ENCODE measurements at regions not wholly inside any gene's neighbourhood (a gene's known extent, or its start where the extent isn't known, plus 50 kb on each side); places are given as distances from the start of the nearest gene placed in this dataset.

DNA sequence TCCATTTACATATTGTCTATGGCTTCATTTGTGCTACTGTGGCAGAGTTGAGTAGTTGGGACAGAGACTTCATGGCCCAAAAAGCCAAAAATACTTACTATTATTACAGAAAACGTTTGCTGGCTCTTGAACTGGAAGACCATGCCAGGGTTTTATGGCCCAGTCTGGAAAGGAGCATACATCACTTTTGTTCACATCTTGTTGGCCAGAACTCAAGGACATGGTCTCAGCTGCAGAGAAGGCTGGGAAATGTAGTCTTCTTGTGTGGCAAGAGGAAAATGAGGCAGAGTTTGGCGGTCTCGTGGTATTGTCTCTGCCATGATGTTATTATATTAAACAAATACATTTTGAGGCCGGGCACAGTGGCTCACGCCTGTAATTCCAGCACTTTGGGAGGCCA, 509.6 kb downstream of the MED13L start:
- no peak for TF ChIP-seq GATA2 (IDR thresholded peaks at IDR 0.05; ENCODE audit: low read depth, low read length)
- TF ChIP-seq GATA3 (IDR thresholded peaks at IDR 0.05; ENCODE audit: low read depth, low read length): no peak

DNA sequence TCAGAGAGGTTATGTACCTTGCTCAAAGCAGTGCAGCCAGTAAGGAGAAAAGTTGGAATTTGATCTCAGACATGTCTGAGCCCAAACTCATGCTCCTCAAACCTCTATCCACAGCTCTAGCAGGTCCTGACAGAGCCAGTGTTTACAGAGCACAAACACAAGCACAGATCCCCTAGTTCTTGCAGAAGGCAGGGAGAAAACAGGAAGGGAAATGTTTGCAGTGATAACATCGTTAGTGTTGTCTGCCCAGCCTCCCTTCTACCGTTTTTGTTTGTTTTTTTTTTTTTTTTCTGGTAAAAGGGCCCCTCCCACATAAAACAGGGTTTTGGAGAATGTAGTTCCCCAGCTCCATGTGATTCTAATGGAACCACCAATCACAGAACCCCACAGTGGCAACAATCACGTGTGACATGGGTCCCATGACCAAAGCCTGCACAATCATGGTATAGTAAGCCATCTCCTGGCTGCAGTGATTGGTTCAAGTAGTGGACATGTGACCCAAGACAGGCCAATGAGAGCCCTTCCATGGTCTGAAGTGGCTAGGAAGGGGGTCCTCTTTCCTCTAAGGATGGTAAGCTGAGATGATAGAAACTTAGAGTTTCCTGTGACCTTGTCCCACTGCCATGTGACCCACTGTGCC, 513.4 kb downstream of the MED13L start:
- TF ChIP-seq GATA2 (IDR thresholded peaks at IDR 0.05; ENCODE audit: low read depth, low read length) (no peak), GATA3 (IDR thresholded peaks at IDR 0.05; ENCODE audit: low read depth, low read length) (no peak)

DNA sequence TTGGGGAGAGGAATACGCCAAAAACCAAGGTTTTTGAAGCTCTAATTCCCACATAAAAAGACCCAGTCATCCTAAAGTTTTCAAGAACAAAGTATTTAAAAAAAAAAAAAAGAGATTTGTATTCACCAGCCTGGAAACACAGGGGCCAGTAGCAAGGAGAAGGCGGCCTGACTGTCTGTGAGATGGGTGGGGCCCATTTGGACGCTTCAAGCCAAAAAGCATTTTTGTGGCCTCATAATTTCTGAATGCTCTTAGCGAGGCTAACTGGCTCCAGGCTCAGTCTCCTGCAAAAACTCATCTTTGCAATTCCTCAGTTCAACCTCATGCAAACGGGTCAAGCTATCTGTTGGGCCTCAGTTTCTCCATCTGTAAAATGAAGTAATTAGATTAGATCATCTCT, 514.1 kb downstream of the MED13L start:
- TF ChIP-seq GATA3 (IDR thresholded peaks at IDR 0.05; ENCODE audit: low read depth, low read length) (no peak), GATA2 (IDR thresholded peaks at IDR 0.05; ENCODE audit: low read depth, low read length) (no peak)

DNA sequence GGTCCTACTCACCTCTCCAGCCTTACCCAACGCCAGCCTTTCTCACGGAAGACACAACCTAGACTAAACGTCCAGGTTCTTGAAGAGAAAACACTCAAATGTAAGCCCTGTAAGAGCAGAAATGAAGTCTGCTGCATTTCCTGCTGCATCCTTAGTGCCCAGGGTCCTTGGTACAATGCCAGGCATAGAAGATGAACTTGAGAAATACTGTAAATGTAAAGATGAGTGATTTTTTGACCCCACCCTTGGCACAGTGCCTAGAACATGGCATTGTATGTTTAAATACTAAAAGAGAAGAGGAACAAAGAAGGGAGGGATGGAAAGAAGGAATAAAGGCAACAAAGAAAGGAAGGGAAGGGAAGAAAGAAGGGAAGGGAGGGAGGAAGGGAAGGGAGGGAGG, 514.6 kb downstream of the MED13L start:
- TF ChIP-seq GATA3 (IDR thresholded peaks at IDR 0.05; ENCODE audit: low read depth, low read length) (no peak), GATA2 (IDR thresholded peaks at IDR 0.05; ENCODE audit: low read depth, low read length) (no peak)

DNA sequence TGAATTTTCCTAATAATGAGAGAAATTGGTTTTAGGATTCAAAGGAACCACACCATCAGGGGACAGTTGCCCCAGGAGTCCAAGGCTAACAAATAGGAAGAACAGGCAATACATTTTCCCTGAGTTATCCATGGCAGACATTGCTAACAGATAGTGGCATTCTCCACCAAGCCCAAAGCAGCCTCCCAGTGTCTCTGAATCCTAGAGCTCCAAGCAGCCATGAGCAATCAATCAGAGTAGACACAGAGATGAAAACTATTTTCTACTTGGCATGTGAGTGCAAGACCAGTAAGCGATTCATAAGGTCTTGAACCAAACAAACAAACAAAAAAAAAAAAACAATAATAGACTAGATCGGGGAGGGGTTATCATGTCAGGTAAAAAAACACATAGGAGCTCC, 515.7 kb downstream of the MED13L start:
- TF ChIP-seq GATA2 (IDR thresholded peaks at IDR 0.05; ENCODE audit: low read depth, low read length): no peak
- no peak for TF ChIP-seq GATA3 (IDR thresholded peaks at IDR 0.05; ENCODE audit: low read depth, low read length)

DNA sequence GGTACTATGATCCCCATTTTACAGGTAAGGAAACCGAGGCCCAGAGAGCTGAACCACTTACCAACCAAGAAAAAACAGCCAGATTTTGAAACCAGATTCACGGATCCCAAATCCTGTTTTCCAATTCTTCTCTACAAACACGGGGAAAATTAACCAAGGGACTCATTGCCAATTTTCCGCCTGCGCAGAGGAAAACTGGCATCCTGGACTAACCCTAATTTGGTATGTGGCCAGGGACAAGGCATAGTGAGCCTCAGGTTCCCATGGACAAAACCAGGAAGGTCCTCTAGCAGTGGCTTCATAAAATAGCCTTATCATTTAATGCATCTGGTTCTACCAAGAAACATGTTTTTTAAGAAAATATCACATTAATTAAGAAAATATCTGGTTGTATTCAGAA, 517.3 kb downstream of the MED13L start:
- TF ChIP-seq GATA2 (IDR thresholded peaks at IDR 0.05; ENCODE audit: low read depth, low read length): no peak
- TF ChIP-seq GATA3 (IDR thresholded peaks at IDR 0.05; ENCODE audit: low read depth, low read length): no peak

DNA sequence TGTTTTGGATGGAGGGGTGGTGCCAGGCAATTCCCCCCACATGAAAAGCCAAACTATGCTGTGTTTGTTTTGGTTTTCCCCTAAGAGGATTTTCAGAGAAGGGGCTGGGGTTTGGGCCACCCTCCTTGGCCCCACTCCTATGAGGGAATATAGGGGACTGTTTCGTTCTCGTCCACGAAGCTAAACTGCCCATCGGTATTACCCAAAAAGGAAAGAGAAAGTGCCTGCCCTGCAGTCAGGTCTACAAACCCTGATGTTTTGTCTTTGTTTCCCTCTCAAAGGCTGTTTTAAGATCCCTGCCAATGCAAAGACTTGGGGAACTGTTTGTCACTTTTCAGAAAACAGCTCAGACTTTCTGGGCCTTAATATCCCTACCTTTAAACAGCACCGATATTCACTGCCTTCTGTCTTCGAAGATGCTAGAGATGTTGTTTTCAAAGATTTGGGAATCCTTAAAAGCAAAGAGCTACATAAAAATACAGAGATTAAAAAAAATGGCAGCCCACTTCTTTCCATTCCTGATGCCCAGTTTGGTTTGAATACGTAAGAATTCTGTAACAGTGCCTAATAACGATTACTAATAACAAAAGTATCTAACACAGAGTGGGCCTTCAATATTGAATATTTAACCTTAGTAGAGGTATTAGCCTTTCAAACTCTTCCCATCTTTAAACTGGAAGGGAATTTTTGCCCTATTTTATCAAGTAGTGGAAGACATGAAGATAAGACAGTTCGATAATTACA, 518.4 kb downstream of the MED13L start:
- TF ChIP-seq GATA2 (IDR thresholded peaks at IDR 0.05; ENCODE audit: low read depth, low read length) (no peak), GATA3 (IDR thresholded peaks at IDR 0.05; ENCODE audit: low read depth, low read length) (no peak)

DNA sequence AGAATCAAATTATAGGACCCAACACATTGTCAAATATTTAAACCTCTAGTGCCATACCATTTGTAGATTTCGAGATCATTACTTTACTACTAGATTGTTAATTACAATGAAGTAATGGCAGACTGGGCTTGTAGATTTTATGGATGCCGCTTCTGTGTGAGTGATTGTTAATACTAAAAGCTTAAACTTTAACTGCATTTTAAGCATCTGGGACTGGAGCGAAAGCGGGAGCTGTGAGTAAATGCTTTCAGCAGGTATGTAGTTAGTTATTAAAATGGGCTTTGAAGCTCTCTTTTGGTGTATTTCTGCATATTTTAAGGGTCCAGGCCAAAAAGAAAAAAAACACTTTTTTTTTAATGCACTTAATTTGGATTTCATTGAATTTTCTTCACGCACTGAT, 519.3 kb downstream of the MED13L start:
- no peak for TF ChIP-seq GATA2 (IDR thresholded peaks at IDR 0.05; ENCODE audit: low read depth, low read length)

DNA sequence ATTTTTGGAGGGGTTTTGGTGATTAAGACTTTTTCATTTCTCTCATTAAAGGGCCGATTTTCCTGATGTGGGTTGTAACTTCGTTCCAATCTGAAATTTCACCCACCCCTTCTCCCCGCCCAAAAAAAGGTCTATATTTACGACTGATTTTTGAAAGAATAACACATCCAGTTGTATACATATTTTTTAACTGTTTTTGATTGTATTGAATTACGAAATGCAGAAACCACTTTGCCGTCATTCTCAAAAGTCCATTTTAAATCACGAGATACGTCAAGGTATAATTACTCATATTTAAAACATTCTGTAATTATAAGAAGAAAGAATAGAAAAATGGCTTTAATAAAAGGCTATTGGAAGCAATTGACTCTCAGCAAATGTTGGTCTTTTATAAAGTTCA, 520.7 kb downstream of the MED13L start:
- TF ChIP-seq GATA3 (IDR thresholded peaks at IDR 0.05; ENCODE audit: low read depth, low read length): no peak
- TF ChIP-seq GATA2 (IDR thresholded peaks at IDR 0.05; ENCODE audit: low read depth, low read length): no peak

DNA sequence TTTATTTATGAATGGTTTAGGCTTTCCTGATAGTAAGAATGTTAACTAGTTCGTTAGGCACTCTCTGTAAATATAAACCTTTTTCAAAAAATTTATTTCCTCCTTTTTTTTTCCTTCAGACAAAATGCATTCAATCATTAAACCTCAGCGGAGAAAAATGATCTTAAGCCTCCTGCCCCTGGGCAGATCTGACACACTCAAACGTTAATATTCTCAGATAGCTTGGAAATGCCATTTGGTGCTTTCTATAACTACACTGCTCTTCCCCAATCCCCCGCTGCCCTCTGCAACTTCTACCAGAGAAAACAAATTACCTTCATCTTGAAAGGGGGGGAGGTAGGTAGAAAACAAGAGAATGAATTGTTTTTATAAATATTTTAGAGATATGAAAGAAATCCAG, 521.2 kb downstream of the MED13L start:
- no peak for TF ChIP-seq GATA3 (IDR thresholded peaks at IDR 0.05; ENCODE audit: low read depth, low read length)
- no peak for TF ChIP-seq GATA2 (IDR thresholded peaks at IDR 0.05; ENCODE audit: low read depth, low read length)

DNA sequence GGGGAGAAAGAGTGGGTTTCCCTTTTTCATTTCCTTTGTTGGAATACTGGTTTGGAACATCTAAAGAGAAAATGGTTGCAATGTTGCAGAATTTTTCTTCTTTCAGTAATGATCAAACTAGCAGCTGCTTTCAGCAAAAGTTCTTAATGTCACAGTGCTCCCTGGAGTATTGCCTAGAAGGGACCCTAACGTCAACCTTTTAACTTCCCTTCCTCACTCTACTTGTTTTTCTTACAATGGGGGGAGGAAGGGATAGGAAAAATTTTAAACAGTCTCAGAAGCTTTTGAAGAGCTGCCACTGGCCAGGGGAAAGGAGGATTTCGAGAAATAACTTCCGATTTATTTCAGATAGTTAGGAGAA, 521.8 kb downstream of the MED13L start:
- TF ChIP-seq GATA3 (IDR thresholded peaks at IDR 0.05; ENCODE audit: low read depth, low read length) (no peak), GATA2 (IDR thresholded peaks at IDR 0.05; ENCODE audit: low read depth, low read length) (no peak)

DNA sequence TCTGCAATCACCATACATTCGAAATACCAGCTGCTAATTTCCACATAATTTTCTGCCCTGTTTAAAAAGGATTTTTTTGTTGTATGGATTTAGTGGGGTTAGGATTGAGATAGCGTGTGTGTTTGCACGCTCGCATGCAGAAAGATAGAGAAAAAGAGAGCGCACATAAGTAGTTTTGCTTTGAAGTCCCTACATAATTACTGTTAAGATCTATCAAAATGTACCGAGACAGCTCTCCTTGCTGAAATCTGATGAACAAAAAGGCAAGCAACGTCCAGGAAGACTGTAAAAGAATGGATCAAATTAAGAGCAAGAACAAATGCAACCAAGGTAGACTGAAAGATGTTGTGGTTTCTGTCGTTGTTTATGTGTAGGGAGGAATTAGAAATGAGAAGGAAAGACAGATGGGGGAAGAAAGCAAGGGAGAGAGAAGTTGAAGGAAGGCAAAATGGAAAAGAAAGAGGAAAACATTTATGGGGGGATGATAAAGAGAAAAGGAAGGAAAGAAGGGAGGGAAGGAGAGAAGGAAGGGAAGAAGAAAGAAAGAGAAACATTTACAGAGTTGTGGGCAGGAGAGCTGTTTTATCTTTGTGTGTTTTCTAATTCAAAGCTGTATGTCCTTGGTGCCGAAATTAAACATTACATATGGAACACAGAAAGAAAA, 522.3 kb downstream of the MED13L start:
- no peak for TF ChIP-seq GATA3 (IDR thresholded peaks at IDR 0.05; ENCODE audit: low read depth, low read length)
- no peak for TF ChIP-seq GATA2 (IDR thresholded peaks at IDR 0.05; ENCODE audit: low read depth, low read length)

DNA sequence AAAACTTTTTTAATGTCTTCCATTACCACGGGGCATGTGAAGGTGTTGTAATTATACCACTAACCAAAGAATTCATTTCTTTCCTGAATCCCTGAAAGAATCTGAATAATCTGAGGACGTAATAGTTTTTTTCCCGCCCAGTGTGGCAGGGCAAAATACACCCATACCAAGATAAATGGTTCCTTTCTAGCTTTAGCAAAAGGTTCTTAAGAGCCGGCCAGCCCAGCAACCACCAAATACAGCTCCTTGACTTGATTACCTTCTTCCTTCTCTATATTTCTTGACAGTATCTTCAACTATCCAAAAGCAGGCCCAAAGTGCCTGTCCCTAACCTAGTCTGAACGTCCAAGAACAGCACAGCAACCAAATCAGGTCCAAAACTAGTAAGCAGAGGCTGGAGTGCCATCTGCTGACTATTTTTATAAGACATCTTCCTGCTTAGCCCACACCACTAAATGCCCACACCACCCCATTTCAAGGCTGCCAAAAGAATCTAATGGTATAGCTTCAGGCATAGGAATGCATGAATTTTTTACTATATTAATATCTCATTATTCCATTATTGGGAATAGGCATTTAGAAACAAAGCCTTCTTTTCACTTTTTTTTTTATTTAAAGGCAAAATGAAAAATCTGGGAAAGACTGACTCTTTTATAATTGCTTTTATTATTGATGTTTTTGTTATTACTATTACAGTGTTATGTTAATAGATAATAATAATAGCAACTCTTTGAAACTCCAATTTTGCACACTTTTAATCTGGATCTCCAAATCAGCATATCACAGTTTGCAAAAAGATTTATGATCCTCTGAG, 524.4 kb downstream of the MED13L start:
- TF ChIP-seq GATA2 (IDR thresholded peaks at IDR 0.05; ENCODE audit: low read depth, low read length) (no peak), GATA3 (IDR thresholded peaks at IDR 0.05; ENCODE audit: low read depth, low read length) (no peak)

DNA sequence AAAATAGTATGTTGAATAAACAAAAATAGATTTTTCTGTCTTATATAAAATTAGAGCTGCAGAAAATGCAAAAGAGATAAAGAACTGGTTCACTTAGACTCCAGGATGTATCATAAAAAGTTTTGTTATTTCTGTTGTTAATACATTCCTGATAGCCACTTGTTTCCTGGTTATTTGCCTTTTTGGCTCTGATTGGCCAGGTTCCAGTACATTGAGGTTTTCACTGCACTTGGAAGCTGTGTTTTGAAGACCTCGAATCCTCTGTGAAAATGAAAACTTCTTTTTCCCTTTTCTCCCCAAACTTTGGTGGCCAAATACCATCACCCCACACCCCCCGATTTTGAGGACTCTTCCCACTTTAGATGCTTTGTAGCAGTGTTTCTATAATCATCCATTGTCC, 525.3 kb downstream of the MED13L start:
- no peak for TF ChIP-seq GATA3 (IDR thresholded peaks at IDR 0.05; ENCODE audit: low read depth, low read length)
- TF ChIP-seq GATA2 (IDR thresholded peaks at IDR 0.05; ENCODE audit: low read depth, low read length): no peak
